ENCODE measurements at regions not wholly inside any gene's neighbourhood (a gene's known extent, or its start where the extent isn't known, plus 50 kb on each side); places are given as distances from the start of the nearest gene placed in this dataset.

GRCh38 chr7:21023841-21024484 lies 237.3 kb upstream of the SP8 start:
- Histone ChIP-seq H3K27ac (no peak overlapping the region), H3K36me3 (replicated peaks in 1 of 2; ENCODE audit: insufficient read depth in 1 of 2, low read depth in 2 of 2) (no peaks in the 10 kb centered on the region), H3K27me3 (peaks cover 0 to 4% of the 10 kb centered on the region in 2 donors), H3K4me1 (no peaks in the 10 kb centered on the region), H3K9me3 (no peaks in the 10 kb centered on the region), H3K4me3 (no peak overlapping the region)
- DNase-seq (no peak), ATAC-seq (no peak)
- no peak for TF ChIP-seq POLR2A (IDR thresholded peaks at IDR 0.05)
- no peak for TF ChIP-seq CTCF (IDR thresholded peaks at IDR 0.05)
- 33 to 40% methylated on average over 6 of the region's 6 CpGs for WGBS, 2 donors
- intact Hi-C loops (cut with DNase I) = no loop called here

GRCh38 chr7:21024485-21024867 lies 237.8 kb upstream of the SP8 start:
- H3K4me3 ChIP-seq = no peak overlapping the region
- no peaks in the 10 kb centered on the region for H3K36me3 ChIP-seq (replicated peaks in 1 of 2; ENCODE audit: insufficient read depth in 1 of 2, low read depth in 2 of 2)
- H3K9me3 ChIP-seq = no peaks in the 10 kb centered on the region
- no peak for TF ChIP-seq POLR2A (IDR thresholded peaks at IDR 0.05)
- TF ChIP-seq CTCF (IDR thresholded peaks at IDR 0.05) = no peak
- ATAC-seq (no peak), DNase-seq (no peak)
- intact Hi-C loops (cut with DNase I) = no loop called here
- peaks cover 0 to 4% of the 10 kb centered on the region in 2 donors for H3K27me3 ChIP-seq
- no peak overlapping the region for H3K27ac ChIP-seq
- 53 to 63% methylated on average over 5 of the region's 5 CpGs for WGBS, 2 donors
- no peaks in the 10 kb centered on the region for H3K4me1 ChIP-seq

- no peaks in the 10 kb centered on the region for H3K4me1 ChIP-seq
- no peak overlapping the region for H3K4me3 ChIP-seq
- intact Hi-C loops (cut with DNase I) = no loop called here
- ATAC-seq (no peak), DNase-seq (no peak)
- peaks cover 0 to 4% of the 10 kb centered on the region in 2 donors for H3K27me3 ChIP-seq
- no peak overlapping the region for H3K27ac ChIP-seq
- H3K9me3 ChIP-seq = no peaks in the 10 kb centered on the region
- 39 to 54% methylated on average over 13 of the region's 13 CpGs for WGBS, 2 donors
- TF ChIP-seq CTCF (IDR thresholded peaks at IDR 0.05) = no peak
- no peak for TF ChIP-seq POLR2A (IDR thresholded peaks at IDR 0.05)
- H3K36me3 ChIP-seq (replicated peaks in 1 of 2; ENCODE audit: insufficient read depth in 1 of 2, low read depth in 2 of 2) = no peaks in the 10 kb centered on the region
These were observed 241.5 kb upstream of the SP8 start for GRCh38 chr7:21028186-21028585.

- intact Hi-C loops (cut with DNase I) = no loop called here
- TF ChIP-seq CTCF (IDR thresholded peaks at IDR 0.05) (no peak), POLR2A (IDR thresholded peaks at IDR 0.05) (no peak)
- H3K9me3 ChIP-seq = no peaks in the 10 kb centered on the region
- ATAC-seq = no peak
- no peak overlapping the region for H3K4me3 ChIP-seq
- WGBS, 2 donors = 57 to 61% methylated on average over 3 of the region's 3 CpGs
- no peaks in the 10 kb centered on the region for H3K36me3 ChIP-seq (replicated peaks in 1 of 2; ENCODE audit: insufficient read depth in 1 of 2, low read depth in 2 of 2)
- peaks cover 0 to 4% of the 10 kb centered on the region in 2 donors for H3K27me3 ChIP-seq
- no peak overlapping the region for H3K27ac ChIP-seq
- no peak for DNase-seq
- H3K4me1 ChIP-seq = no peaks in the 10 kb centered on the region
These were observed 241.9 kb upstream of the SP8 start for GRCh38 chr7:21028599-21028998.

DNA sequence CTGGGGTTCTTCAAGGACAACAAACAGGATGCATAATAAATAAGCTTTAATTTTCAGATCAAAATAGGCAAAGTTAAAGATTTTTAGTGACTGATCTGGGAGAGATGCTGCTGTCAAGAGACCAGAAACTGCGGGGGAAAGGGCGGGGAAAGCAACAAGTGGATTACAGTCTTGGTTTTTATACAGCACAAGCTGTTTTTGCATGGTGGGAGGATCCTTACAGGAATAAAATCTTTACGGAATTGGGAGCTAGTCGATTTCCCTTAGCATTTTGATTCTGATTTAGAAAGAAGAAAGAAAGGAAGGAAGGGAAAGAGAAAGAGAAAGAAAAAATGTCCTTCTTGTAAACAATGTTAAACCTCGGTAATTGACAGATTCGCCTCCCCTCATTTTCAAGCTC lies 242.3 kb upstream of the SP8 start:
- ATAC-seq (no peak), DNase-seq (no peak)
- TF ChIP-seq CTCF (IDR thresholded peaks at IDR 0.05) (no peak), POLR2A (IDR thresholded peaks at IDR 0.05) (no peak)
- peaks cover 0 to 4% of the 10 kb centered on the region in 2 donors for H3K27me3 ChIP-seq
- H3K27ac ChIP-seq = no peak overlapping the region
- no peaks in the 10 kb centered on the region for H3K9me3 ChIP-seq
- H3K4me3 ChIP-seq = no peak overlapping the region
- no peaks in the 10 kb centered on the region for H3K36me3 ChIP-seq (replicated peaks in 1 of 2; ENCODE audit: insufficient read depth in 1 of 2, low read depth in 2 of 2)
- intact Hi-C loops (cut with DNase I) = no loop called here
- 45 to 52% methylated on average over 6 of the region's 6 CpGs for WGBS, 2 donors
- no peaks in the 10 kb centered on the region for H3K4me1 ChIP-seq
